Keratinocyte (primary cell): ENCODE measurements at regions not wholly inside any gene's neighbourhood (a gene's known extent, or its start where the extent isn't known, plus 50 kb on each side); places are given as distances from the start of the nearest gene placed in this dataset.

Experiments
- EZH2 ChIP-seq: IDR thresholded peaks from one replicate; pipeline ENCODE4 v1.6.1; 2012; ENCODE audit warnings: inconsistent platforms, mild to moderate bottlenecking, low read length, moderate library complexity
- TF ChIP-seq, protein P1 (sequence below), 3 experiments: IDR thresholded peaks in 1 of 3; conservative IDR thresholded peaks in 1 of 3; optimal IDR thresholded peaks in 1 of 3; 2 replicates in 2 of 3; 3 replicates in 1 of 3; pipeline versions ENCODE3 to v1.5.1; 2011; ENCODE audit warnings: low read length in 3 of 3, mild to moderate bottlenecking in 3 of 3, moderate library complexity in 2 of 3, control low read depth in 1 of 3, inconsistent platforms in 1 of 3; ENCODE audit not compliant: insufficient read depth in 2 of 3; ENCODE audit errors: extremely low read depth in 1 of 3

DNA sequence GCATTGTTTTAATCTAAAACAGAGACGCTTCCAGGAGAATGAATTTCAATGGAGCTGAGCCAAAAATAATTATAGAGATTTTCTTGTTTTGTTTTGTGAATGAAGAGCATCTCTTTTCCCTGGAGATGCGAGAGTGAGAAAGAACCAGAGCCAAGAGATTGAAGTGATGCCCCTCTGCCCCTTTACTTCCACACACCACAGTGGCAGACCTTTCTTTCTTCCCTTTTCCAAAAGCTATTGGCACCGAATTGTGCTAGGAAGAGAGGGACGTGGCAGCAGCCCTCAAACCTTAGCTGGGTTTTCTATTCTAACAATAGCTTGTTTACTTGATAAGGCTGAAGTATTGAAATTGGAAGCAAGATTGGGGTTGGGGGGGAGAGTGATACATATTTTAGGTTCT is 133.0 kb upstream of the TMEM161B start:
- TF ChIP-seq, protein P1, sequence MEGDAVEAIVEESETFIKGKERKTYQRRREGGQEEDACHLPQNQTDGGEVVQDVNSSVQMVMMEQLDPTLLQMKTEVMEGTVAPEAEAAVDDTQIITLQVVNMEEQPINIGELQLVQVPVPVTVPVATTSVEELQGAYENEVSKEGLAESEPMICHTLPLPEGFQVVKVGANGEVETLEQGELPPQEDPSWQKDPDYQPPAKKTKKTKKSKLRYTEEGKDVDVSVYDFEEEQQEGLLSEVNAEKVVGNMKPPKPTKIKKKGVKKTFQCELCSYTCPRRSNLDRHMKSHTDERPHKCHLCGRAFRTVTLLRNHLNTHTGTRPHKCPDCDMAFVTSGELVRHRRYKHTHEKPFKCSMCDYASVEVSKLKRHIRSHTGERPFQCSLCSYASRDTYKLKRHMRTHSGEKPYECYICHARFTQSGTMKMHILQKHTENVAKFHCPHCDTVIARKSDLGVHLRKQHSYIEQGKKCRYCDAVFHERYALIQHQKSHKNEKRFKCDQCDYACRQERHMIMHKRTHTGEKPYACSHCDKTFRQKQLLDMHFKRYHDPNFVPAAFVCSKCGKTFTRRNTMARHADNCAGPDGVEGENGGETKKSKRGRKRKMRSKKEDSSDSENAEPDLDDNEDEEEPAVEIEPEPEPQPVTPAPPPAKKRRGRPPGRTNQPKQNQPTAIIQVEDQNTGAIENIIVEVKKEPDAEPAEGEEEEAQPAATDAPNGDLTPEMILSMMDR (optimal IDR thresholded peaks at IDR 0.05 in 1 of 3, IDR thresholded peaks at IDR 0.05 in 1 of 3, conservative IDR thresholded peaks at IDR 0.05 in 1 of 3; ENCODE audit: extremely low read depth in 1 of 3, insufficient read depth in 2 of 3, low read length in 3 of 3) = no peak
- TF ChIP-seq EZH2 = no peak
